GM21619 (cell line): ENCODE measurements at regions not wholly inside any gene's neighbourhood (a gene's known extent, or its start where the extent isn't known, plus 50 kb on each side); places are given as distances from the start of the nearest gene placed in this dataset.
"Not testable (repeated sequence)": the region's sequence is repeated elsewhere in the genome, so short reads cannot be mapped to it uniquely, and the experiment has no call there.

ENCODE experiments used
- ATAC-seq: cut with Tn5 transposase; IDR thresholded peaks from one replicate; pipeline ENCODE4 v1.9.1; 2021; ENCODE audit not compliant: unreplicated experiment

- no peak for ATAC-seq
Observed at GRCh38 chr3:159340877-159341500, 539.1 kb downstream of the MFSD1 start.

GRCh38 chr3:159346271-159346903 is 544.5 kb downstream of the MFSD1 start:
- no peak for ATAC-seq

DNA sequence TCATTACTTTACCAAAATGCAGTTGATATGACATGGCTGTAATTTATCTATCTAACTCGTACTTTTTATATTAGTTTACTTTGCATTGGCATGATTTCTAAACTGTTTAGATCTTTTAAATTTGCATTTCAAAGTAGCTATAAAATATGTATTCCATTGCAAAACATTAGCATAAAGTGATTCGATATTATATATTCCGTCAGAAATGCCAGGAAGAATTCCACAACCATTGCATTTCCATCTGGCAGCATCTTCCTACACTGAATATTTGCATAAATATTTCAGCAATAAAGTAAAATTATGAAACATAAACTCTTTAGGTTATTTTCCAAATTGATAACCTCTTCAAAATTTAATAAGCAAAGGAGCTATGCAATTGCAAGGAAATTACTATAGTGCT is 546.6 kb downstream of the MFSD1 start:
- ATAC-seq: no peak

- peak; percentile 66 for ATAC-seq
Observed at GRCh38 chr3:159356606-159357005, 554.8 kb downstream of the MFSD1 start.

DNA sequence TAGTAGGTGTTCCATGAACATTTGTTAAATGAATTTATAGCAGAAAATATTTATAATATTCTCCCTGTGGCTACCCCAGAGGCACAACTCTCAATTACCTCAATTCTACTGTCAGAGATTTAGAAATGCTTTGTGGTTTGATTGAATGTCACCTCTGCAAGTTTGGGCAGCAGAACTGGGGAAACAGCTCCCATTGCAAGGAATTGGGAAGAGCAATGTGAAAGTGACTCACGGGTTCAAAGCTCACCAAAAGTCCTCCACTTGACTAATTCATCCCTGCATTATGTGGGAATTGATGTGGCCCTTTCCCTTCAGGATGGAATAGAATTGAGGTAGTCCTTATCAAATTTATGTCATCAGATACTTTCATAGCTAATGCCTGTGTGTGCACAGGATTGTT is 562.7 kb downstream of the MFSD1 start:
- no peak for ATAC-seq

- ATAC-seq: no peak
Observed at GRCh38 chr3:159366476-159366875, 564.6 kb downstream of the MFSD1 start.

DNA sequence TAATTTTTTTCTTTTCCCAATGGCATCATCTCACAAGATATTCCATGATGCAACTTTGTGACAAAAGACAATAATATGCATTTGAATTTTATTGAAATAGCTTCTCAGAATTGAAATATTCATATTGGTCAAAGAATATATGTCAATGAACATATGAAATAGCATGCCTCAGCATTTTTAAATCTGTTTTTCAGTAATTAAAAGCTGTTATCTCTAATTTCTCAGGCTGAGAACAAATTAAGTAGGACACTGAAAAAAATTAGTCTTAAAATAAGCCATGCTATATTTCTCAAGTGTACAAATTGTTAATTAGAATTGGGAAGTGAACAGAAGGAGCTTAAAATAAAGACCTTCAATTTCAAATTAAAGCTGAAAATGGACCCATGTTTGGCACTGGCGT is 570.1 kb downstream of the MFSD1 start:
- no peak for ATAC-seq

- no peak for ATAC-seq
Observed at GRCh38 chr3:159378396-159379194, 576.7 kb downstream of the MFSD1 start.

GRCh38 chr3:159380891-159381290 is 579.0 kb downstream of the MFSD1 start:
- no peak for ATAC-seq

DNA sequence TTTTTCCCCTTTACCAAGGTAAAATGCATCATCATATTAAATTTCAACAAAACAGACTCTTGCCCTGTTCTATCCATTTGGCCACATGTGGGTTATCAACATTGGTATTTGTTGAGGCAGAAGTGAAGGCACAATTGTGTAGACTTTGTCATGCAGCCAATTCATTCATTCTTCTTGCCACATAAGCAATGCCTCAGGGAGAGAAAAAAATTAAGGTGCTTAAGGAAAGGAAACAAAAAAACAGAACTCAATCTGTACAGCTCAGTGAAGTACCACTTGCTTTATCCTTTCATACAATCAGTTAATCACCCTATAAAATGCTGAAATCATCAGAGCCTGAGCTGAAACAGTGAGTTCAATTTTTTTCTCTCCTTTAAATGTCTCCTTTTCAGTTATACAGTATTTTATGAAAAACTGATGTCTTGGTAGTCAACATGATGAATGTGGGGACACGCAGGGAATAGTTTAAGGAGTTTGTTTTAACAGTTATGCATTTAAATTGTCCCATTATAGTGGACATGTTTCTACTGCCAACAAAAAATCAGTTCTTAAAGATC is 588.9 kb downstream of the MFSD1 start:
- no peak for ATAC-seq

GRCh38 chr3:159397683-159398082 is 591.0 kb upstream of the IL12A start:
- ATAC-seq: not testable (repeated sequence)

GRCh38 chr3:159401069-159401468 is 587.6 kb upstream of the IL12A start:
- no peak for ATAC-seq

DNA sequence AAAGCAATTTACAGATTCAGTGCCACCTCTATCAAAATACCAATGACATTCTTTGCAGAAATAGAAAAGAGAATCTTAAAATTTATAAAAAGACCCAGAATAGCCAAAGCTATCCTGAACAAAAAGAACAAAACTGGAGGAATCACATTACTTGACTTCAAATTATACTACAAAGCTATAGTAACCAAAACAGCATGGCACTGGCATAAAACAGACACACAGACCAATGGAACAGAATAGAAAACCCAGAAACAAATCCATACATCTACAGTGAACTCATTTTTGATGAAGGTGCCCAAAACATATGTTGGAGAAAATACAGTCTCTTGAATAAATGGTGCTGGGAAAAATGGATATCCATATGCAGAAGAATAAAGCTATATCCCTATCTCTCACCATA is 578.9 kb upstream of the IL12A start:
- not testable (repeated sequence) for ATAC-seq

DNA sequence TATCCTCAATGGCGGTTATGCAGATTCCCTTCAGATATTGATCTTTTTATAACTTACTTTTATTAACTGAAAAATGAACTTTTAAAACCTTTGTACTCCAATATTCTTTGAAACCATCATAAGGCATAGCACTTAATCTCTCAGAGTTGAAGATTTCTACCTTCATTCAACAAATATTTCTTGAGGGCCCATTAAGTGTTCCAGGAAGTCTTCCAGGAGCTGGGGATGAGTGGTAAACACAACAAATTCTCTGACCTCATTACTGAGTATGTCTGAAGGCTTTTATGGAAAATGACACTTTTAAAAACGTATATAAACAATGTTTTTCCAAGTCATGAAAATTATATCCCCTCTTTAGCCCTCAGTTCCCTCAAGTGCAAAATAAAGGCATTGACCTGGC is 575.3 kb upstream of the IL12A start:
- no peak for ATAC-seq

- no peak for ATAC-seq
Observed at GRCh38 chr3:159416856-159417255, 571.8 kb upstream of the IL12A start.

DNA sequence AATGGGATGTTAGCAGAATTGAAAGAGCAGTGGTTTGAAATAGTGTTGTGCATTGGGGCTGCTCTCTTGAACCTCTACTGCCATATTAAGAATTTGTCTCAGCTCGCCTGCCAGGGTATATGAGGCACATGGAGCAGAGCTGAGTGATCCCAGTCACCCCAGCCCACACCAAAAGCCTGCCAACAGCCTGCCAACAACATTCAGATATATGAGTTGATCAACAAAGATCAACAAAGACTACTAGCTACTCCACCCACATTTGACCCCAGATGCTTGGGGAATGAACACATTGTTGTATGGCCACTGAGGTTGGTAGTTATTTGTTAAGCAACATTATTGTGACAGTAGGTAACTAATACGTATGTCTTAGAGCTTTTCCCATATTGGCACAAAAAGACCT is 570.9 kb upstream of the IL12A start:
- no peak for ATAC-seq

- ATAC-seq: no peak
Observed at GRCh38 chr3:159418571-159419526, 569.8 kb upstream of the IL12A start.

- no peak for ATAC-seq
Observed at GRCh38 chr3:159429702-159430101, 558.9 kb upstream of the IL12A start.

- ATAC-seq: no peak
Observed at GRCh38 chr3:159432682-159433340, 555.8 kb upstream of the IL12A start.

DNA sequence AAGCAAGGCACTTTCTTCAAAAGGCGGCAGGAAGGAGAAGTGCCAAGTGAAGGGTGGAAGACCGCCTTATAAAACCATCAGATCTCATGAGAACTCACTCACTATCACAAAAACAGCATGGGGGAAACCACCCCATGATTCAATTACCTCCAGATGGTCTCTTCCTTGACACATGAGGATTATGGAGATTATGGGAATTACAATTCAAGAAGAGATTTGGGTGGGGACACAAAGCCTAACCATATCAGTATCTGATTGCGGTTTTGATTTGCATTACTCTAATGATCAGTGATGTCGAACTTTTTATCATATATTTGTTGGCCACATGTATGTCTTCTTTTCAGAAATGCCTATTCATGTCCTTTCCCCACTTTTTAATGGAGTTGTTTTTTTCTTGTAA is 549.3 kb upstream of the IL12A start:
- ATAC-seq: no peak
